ENCODE measurements at regions not wholly inside any gene's neighbourhood (a gene's known extent, or its start where the extent isn't known, plus 50 kb on each side); places are given as distances from the start of the nearest gene placed in this dataset.

DNA sequence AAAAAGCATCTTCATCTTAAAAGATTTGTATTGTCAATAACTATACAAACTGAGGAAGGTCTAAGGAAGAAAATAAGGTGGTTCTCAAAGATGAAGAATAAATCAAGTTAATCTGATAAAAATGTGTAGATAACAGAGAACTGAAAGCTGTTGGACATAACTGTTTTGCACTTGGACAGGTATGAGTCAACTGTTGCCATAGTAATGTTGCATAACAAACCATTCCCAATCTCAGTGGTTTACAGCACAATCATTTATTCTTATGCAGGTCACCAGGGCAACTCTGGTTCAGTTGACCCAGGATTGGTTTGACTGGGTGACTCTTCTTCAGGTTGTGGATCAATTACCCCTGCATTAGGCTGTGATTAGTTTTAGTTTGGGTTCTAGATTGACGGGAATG is 2197.7 kb downstream of the ARAP2 start:
- H3K9ac ChIP-seq (ENCODE audit: insufficient read depth, low read length) = no peak overlapping the region
- no peak overlapping the region for H2AFZ ChIP-seq (ENCODE audit: low read length)
- H3K79me2 ChIP-seq (ENCODE audit: control insufficient read depth, insufficient read depth, low read length) = no peaks in the 10 kb centered on the region
- no peak overlapping the region for H3K4me3 ChIP-seq (replicated peaks in 1 of 4; ENCODE audit: control extremely low read depth in 1 of 4, insufficient read depth in 1 of 4, low read depth in 3 of 4, low read length in 4 of 4)
- no peaks in the 10 kb centered on the region for H3K9me3 ChIP-seq (ENCODE audit: control insufficient read depth, insufficient read depth, low read depth, low read length)
- no peak for TF ChIP-seq EZH2 (IDR thresholded peaks at IDR 0.05; ENCODE audit: low read length, missing control alignments)
- TF ChIP-seq, protein P1, sequence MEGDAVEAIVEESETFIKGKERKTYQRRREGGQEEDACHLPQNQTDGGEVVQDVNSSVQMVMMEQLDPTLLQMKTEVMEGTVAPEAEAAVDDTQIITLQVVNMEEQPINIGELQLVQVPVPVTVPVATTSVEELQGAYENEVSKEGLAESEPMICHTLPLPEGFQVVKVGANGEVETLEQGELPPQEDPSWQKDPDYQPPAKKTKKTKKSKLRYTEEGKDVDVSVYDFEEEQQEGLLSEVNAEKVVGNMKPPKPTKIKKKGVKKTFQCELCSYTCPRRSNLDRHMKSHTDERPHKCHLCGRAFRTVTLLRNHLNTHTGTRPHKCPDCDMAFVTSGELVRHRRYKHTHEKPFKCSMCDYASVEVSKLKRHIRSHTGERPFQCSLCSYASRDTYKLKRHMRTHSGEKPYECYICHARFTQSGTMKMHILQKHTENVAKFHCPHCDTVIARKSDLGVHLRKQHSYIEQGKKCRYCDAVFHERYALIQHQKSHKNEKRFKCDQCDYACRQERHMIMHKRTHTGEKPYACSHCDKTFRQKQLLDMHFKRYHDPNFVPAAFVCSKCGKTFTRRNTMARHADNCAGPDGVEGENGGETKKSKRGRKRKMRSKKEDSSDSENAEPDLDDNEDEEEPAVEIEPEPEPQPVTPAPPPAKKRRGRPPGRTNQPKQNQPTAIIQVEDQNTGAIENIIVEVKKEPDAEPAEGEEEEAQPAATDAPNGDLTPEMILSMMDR (conservative IDR thresholded peaks at IDR 0.05 in 1 of 2, IDR thresholded peaks at IDR 0.05 in 1 of 2; ENCODE audit: low read depth in 1 of 2, low read length in 2 of 2) = no peak
- H4K20me1 ChIP-seq (ENCODE audit: control insufficient read depth, extremely low read depth, insufficient read depth, low read length) = no peaks in the 10 kb centered on the region
- no peak overlapping the region for H3K4me2 ChIP-seq (ENCODE audit: extremely low read depth, insufficient read depth, low read length)
- no peaks in the 10 kb centered on the region for H3K36me3 ChIP-seq (ENCODE audit: control insufficient read depth, insufficient read depth, low read length)
- no peaks in the 10 kb centered on the region for H3K27me3 ChIP-seq (ENCODE audit: control insufficient read depth, insufficient read depth, low read length)
- no peaks in the 10 kb centered on the region for H3K4me1 ChIP-seq (ENCODE audit: control insufficient read depth, extremely low read depth, insufficient read depth, low read length)
- no peak overlapping the region for H3K27ac ChIP-seq (ENCODE audit: insufficient read depth, low read length)
- peak; percentile 52 to 66 for DNase-seq (ENCODE audit: low read depth in 2 of 2)

DNA sequence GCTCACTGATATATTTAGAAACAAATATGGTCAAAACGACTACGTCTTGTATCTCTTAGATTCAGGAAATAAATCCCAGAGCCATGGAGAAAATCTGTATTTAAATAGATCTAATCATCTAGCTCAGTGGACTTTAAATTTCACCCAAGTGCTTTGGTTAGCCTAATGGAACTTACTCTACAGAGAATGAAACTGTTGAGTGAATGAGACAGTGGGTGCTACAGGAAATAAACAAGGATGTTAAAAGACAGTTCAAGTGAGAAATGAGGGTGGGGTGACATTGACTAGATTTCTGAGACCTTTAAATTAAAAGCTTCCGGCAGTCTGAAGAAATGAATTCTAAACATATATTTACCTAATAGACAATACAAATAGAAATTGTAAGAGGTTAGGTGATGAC is 2197.0 kb downstream of the ARAP2 start:
- Histone ChIP-seq H3K27ac (ENCODE audit: insufficient read depth, low read length) (no peak overlapping the region), H2AFZ (ENCODE audit: low read length) (no peak overlapping the region), H3K9ac (ENCODE audit: insufficient read depth, low read length) (no peak overlapping the region), H3K4me3 (replicated peaks in 1 of 4; ENCODE audit: control extremely low read depth in 1 of 4, insufficient read depth in 1 of 4, low read depth in 3 of 4, low read length in 4 of 4) (no peak overlapping the region), H3K9me3 (ENCODE audit: control insufficient read depth, insufficient read depth, low read depth, low read length) (no peaks in the 10 kb centered on the region), H3K27me3 (ENCODE audit: control insufficient read depth, insufficient read depth, low read length) (no peaks in the 10 kb centered on the region), H3K4me2 (ENCODE audit: extremely low read depth, insufficient read depth, low read length) (no peak overlapping the region), H3K4me1 (ENCODE audit: control insufficient read depth, extremely low read depth, insufficient read depth, low read length) (no peaks in the 10 kb centered on the region), H3K79me2 (ENCODE audit: control insufficient read depth, insufficient read depth, low read length) (no peaks in the 10 kb centered on the region), H4K20me1 (ENCODE audit: control insufficient read depth, extremely low read depth, insufficient read depth, low read length) (no peaks in the 10 kb centered on the region), H3K36me3 (ENCODE audit: control insufficient read depth, insufficient read depth, low read length) (no peaks in the 10 kb centered on the region)
- TF ChIP-seq, protein P1 (conservative IDR thresholded peaks at IDR 0.05 in 1 of 2, IDR thresholded peaks at IDR 0.05 in 1 of 2; ENCODE audit: low read depth in 1 of 2, low read length in 2 of 2) = no peak
- no peak for TF ChIP-seq EZH2 (IDR thresholded peaks at IDR 0.05; ENCODE audit: low read length, missing control alignments)
- DNase-seq (ENCODE audit: low read depth in 2 of 2) = no peak

DNA sequence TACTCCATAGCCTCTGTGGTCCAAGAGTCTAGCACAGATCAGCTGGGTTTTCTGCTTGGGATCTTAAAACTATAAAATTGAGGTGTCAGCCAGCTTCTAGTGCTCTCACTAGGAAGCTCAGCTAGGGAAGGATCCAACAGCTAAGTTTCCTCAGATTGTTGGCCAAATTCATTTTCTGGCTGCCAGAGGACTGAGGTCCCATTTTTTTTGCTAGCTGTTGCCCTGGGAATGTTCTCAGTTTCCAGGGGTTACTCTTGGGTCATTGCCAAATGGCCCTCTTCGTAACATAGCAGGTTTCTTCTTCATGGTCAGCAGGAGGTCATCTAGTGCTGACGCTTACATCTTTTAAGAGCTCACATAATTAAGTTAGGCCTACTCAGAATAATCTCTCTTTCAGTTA is 2178.2 kb downstream of the ARAP2 start:
- Histone ChIP-seq H3K27ac (ENCODE audit: insufficient read depth, low read length) (no peak overlapping the region), H3K36me3 (ENCODE audit: control insufficient read depth, insufficient read depth, low read length) (no peaks in the 10 kb centered on the region), H3K4me3 (replicated peaks in 1 of 4; ENCODE audit: control extremely low read depth in 1 of 4, insufficient read depth in 1 of 4, low read depth in 3 of 4, low read length in 4 of 4) (no peak overlapping the region), H3K9me3 (ENCODE audit: control insufficient read depth, insufficient read depth, low read depth, low read length) (no peaks in the 10 kb centered on the region), H2AFZ (ENCODE audit: low read length) (no peak overlapping the region), H3K9ac (ENCODE audit: insufficient read depth, low read length) (no peak overlapping the region), H3K4me2 (ENCODE audit: extremely low read depth, insufficient read depth, low read length) (no peak overlapping the region), H3K79me2 (ENCODE audit: control insufficient read depth, insufficient read depth, low read length) (no peaks in the 10 kb centered on the region), H4K20me1 (ENCODE audit: control insufficient read depth, extremely low read depth, insufficient read depth, low read length) (no peaks in the 10 kb centered on the region), H3K4me1 (ENCODE audit: control insufficient read depth, extremely low read depth, insufficient read depth, low read length) (no peaks in the 10 kb centered on the region), H3K27me3 (ENCODE audit: control insufficient read depth, insufficient read depth, low read length) (no peaks in the 10 kb centered on the region)
- TF ChIP-seq, protein P1 (conservative IDR thresholded peaks at IDR 0.05 in 1 of 2, IDR thresholded peaks at IDR 0.05 in 1 of 2; ENCODE audit: low read depth in 1 of 2, low read length in 2 of 2) = no peak
- no peak for TF ChIP-seq EZH2 (IDR thresholded peaks at IDR 0.05; ENCODE audit: low read length, missing control alignments)
- no peak for DNase-seq (ENCODE audit: low read depth in 2 of 2)

Data from fibroblast of lung (primary cell).